GM21447 (cell line): ENCODE measurements at regions not wholly inside any gene's neighbourhood (a gene's known extent, or its start where the extent isn't known, plus 50 kb on each side); places are given as distances from the start of the nearest gene placed in this dataset.
"Not testable (repeated sequence)": the region's sequence is repeated elsewhere in the genome, so short reads cannot be mapped to it uniquely, and the experiment has no call there.

Source experiments
- ATAC-seq: cut with Tn5 transposase; IDR thresholded peaks from one replicate; pipeline ENCODE4 v1.9.1; 2021; ENCODE audit not compliant: unreplicated experiment

- not testable (repeated sequence) for ATAC-seq
These were observed 60.0 kb upstream of the GPC3 start for GRCh38 chrX:134045372-134045771.

GRCh38 chrX:134067107-134067506 lies 81.7 kb upstream of the GPC3 start:
- ATAC-seq: not testable (repeated sequence)

DNA sequence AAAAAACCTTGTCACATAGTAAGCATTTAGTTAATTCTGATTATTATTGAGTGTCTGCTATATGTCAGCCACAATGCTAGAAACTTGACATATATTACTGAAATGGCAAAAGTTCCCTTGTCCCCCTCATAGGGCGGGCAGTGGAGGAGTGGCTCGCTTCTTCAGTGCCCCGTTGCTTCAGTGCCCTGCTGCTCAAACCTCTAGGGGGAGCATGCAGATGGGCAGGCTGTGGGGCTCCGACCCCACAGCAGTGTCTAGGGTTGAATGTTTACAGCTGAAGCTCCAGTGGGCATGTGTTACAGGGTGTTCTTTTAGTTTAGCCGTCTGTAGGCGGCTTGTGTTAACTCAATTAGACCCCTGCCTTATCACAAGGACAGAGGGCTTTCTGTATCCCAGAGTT lies 86.5 kb upstream of the GPC3 start:
- not testable (repeated sequence) for ATAC-seq

DNA sequence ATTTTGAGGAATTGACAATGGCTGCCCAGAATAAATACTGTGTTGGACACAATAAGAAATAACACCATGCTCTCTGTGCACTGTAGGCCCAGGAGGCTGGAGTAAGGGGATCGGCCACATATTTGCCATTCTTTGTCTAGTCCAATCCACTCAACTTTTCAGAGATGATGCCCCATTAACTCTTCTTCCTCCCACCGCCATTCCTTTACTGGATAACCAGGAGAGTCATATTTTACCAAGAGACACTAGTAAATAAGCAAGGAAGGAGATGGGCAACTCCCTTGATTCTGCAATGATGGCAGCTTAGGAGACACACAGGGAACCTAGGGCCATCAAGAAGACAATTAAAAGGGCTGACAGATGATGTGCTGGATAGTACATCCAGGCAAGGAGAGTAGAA lies 87.9 kb upstream of the GPC3 start:
- no peak for ATAC-seq

GRCh38 chrX:134074151-134074550 lies 88.8 kb upstream of the GPC3 start:
- ATAC-seq: no peak

DNA sequence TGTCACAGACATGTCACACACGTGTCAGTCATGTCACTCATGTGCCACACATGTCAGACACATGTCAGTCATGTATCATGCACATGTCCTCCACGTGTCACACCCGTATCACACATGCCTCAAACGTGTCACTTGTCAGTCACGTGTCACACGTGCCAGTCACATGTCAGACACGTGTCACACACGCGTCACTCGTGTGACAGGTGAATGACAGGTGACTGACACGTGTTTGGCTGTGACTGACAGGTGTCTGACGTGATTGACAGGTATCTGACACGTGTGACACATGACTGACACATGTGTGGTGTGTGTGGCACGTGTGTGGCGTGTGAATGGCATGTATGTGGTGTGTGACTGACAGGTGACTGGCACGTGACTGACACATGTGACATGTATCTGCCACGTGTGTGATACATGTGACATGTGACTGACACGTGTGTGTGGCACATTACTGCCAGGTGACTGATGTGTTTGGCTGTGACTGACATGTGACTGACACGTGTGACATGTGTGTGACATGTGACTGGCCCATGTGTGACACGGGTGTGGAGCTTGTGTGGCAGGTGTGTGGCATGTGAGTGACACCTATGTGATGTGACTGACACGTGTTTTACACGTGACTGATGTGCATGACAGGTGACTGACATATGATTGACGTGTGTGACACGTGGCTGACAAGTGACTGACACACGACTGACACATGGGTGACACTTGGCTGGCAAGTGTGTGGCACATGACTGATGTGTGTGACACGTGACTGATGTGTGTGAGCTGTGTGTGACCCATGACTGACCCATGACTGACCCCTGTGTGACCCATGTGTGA lies 90.7 kb upstream of the GPC3 start:
- ATAC-seq: no peak

- ATAC-seq: no peak
These were observed 110.0 kb upstream of the GPC3 start for GRCh38 chrX:134095366-134095765.

GRCh38 chrX:134101636-134102035 lies 116.2 kb upstream of the GPC3 start:
- ATAC-seq: no peak

- ATAC-seq: no peak
These were observed 121.7 kb upstream of the CCDC160 start for GRCh38 chrX:134115270-134115669.

- ATAC-seq: no peak
These were observed 99.6 kb upstream of the CCDC160 start for GRCh38 chrX:134137341-134137740.

GRCh38 chrX:134139090-134139489 lies 97.9 kb upstream of the CCDC160 start:
- ATAC-seq: no peak

- ATAC-seq: no peak
These were observed 92.8 kb upstream of the CCDC160 start for GRCh38 chrX:134144231-134144630.

GRCh38 chrX:134146493-134146892 lies 90.5 kb upstream of the CCDC160 start:
- ATAC-seq: no peak

- ATAC-seq: no peak
These were observed 88.8 kb upstream of the CCDC160 start for GRCh38 chrX:134148172-134148692.

DNA sequence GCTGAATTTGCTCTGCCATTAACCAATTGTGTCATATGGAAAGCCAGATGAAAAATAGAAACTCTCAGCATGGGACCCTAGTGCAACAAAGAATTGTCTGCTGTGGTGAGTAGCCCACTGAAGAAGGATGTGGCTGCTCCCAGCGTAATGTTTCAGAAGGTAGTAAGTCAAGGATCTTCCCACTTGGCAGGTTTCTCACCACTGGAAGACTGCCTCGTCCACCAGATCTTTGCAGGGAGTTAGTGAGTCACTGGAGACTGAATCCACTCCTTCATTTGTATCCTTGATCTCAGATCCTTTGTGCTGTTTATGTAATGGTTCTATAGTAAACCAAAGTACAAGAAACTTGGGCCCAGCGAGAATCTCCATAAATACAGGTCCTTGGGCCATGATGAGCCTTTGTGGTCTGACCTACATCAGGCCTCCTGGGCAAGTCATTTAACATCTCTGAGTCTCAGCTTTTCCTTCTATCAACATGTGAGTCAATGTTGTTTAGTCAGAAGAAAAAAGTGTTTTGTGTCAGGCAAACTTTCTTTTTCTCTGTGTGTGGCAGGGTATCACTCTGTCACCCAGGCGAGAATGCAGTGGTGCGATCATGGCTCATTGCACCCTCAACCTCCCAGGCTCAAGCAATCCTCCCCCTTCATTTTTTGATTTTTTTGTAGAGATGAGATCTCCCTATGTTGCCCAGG lies 78.0 kb upstream of the CCDC160 start:
- no peak for ATAC-seq

DNA sequence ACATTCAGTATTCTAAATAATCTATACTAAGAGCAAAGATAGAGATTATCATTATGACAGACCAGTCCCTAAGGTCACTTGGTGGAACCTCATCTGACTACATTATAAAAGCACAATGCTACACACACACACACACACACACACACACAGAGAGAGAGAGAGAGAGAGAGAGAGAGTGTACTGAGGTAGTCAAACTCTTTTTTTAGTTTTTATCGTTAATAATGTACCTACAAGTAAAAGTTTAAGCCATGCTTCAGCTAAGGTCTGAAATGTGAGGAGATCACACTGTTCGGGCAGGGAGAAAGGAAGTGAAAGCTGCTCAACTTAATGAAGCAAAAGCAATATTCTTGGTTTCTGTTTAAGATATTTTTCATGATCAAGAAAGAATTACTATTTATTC lies 75.8 kb upstream of the CCDC160 start:
- peak; percentile 94 for ATAC-seq

- ATAC-seq: no peak
These were observed 75.0 kb upstream of the CCDC160 start for GRCh38 chrX:134162032-134162431.

DNA sequence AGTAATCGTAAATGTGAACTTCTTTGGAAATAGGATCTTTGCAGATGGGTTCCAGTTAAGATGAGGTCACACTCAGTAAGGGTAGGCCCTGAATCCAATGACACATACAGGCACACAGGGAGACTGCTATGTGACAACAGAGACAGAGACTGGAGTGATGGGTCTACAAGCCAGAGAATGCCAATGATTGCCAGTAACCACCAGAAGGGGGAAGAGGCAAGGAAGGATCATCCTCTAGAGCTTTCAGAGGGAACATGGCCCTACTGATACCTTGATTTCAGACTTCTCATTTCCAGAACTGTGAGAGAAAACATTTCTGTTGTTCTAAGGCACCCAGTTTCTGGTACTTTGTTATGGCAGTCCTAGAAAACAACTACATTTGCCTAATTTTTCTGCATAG lies 73.1 kb upstream of the CCDC160 start:
- ATAC-seq: no peak

DNA sequence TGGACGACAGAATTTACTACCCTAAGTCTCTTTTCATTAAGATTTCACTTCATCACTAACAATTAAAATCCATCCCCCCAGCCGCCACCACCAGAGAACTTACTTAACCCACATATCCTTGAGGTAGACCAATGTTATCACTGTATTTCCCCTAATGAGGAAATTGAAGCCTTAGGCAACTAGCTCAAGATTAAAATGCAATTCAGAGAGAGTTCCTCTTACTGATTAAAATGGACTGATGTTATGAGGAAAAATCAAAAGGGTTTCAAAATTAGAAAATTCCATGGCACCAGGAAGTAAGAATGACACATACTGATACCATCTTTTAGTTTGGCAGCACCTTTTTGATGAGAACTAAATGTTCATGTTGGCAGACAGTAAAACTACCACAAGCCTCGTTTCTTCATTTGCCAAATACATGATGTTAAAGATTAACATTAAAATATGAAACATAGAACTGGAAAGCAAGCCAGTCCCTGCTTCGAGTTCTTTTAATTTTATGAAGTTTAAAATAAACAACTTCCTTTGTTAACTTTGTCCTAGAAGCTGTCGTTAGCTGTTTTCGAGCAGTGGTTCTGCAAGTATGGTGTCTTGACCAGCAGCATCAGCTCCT lies 69.3 kb upstream of the CCDC160 start:
- ATAC-seq: no peak

DNA sequence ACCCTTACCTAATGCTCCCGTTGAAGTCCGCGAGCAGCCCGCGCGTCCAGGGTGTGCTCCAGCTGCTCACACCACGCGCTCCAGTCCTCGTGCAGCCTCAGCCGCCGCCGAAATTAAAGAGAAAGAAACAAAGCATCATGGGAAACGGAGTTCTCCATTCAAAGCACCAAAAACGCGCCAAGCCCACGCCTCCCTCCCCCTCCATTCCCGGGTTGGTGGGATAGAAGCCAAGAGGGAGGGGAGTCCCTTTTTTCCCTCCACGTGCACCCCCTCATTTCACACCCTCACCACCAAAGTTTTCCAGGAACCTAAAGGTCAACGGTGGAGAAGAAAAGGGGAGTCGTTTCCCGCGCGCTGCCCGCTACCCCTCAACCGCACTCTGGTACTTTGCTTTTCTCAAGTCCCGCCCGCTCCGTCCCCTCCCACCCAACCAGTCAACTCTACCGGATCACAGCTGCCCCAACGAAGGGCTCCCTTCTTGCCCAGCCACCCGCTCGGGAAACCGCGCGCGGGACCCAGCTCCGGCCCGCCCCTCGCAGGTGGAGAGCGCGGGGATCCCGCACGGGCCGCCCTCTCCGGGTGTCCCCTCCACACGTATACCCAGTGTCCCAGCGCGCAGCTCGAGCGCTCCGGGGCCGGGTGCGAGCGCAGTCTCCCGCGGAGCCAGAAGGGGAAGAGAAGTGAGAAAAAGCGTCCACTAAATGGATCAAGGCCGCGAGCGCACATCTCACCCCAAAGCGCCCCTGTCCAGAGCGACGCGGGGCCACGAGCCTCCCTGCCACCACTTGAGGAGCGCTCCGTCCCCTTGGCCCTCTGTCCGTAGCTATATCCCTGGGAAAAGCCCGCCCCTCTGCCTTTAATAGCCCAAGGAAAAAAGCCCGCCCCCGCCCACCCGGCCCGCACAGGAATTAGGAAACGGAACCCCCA lies 65.1 kb upstream of the CCDC160 start:
- ATAC-seq: peak; percentile 42
